Karpas-422 (cell line): ENCODE measurements at regions not wholly inside any gene's neighbourhood (a gene's known extent, or its start where the extent isn't known, plus 50 kb on each side); places are given as distances from the start of the nearest gene placed in this dataset.
"Not testable (repeated sequence)": the region's sequence is repeated elsewhere in the genome, so short reads cannot be mapped to it uniquely, and the experiment has no call there.

ENCODE experiments used
- DNase-seq: peaks from one replicate; pipeline ENCODE4 v3.0.0-alpha.2; 2015
- H2AFZ ChIP-seq: fragments of 200-600 bp; sonication (generic); 2 replicates; pipeline ENCODE4 v1.6.1; 2014; ENCODE audit warnings: antibody characterized with exemption, low read length, mixed read lengths
- H3K27ac ChIP-seq: fragments of 200-600 bp; sonication (generic); 2 replicates; pipeline ENCODE4 v1.5.1; 2014; ENCODE audit warnings: mild to moderate bottlenecking, low read length, moderate library complexity
- H3K27me3 ChIP-seq: fragments of 200-600 bp; sonication (generic); 2 replicates; pipeline ENCODE4 v1.6.1; 2014; ENCODE audit warnings: low read length, mixed read lengths
- H3K36me3 ChIP-seq: fragments of 200-600 bp; sonication (generic); 2 replicates; pipeline ENCODE4 v1.6.1; 2014; ENCODE audit warnings: low read length, mixed read lengths; ENCODE audit not compliant: insufficient read depth
- H3K4me1 ChIP-seq: fragments of 200-600 bp; sonication (generic); 2 replicates; pipeline ENCODE4 v1.6.1; 2014; ENCODE audit warnings: mild to moderate bottlenecking, low read length, mixed read lengths
- H3K4me2 ChIP-seq: fragments of 200-600 bp; sonication (generic); 2 replicates; pipeline ENCODE4 v1.6.1; 2014; ENCODE audit warnings: low read length, low read depth, mild to moderate bottlenecking; ENCODE audit not compliant: poor library complexity, severe bottlenecking
- H3K4me3 ChIP-seq: fragments of 200-600 bp; sonication (generic); 2 replicates; pipeline ENCODE4 v1.5.1; 2014; ENCODE audit warnings: mild to moderate bottlenecking, antibody characterized with exemption, low read length, mixed read lengths
- H3K79me2 ChIP-seq: fragments of 200-600 bp; sonication (generic); 2 replicates; pipeline ENCODE4 v1.6.1; 2014; ENCODE audit warnings: mild to moderate bottlenecking, low read length, mixed read lengths
- H3K9ac ChIP-seq: fragments of 200-600 bp; sonication (generic); 2 replicates; pipeline ENCODE4 v1.6.0; 2014; ENCODE audit warnings: low read length
- H3K9me2 ChIP-seq: fragments of 200-600 bp; sonication (generic), shearing (Covaris generic); replicated peaks from 2 replicates; pipeline ENCODE4 v1.6.0; 2014; ENCODE audit warnings: mild to moderate bottlenecking, low read length, moderate library complexity; ENCODE audit not compliant: insufficient read depth
- H3K9me3 ChIP-seq: fragments of 300-700, 200-600 bp; sonication (generic); 2 replicates; pipeline ENCODE4 v1.6.1; 2014; ENCODE audit warnings: low read length, mixed read lengths
- H4K20me1 ChIP-seq: fragments of 200-600 bp; sonication (generic); 2 replicates; pipeline ENCODE4 v1.6.1; 2014; ENCODE audit warnings: mild to moderate bottlenecking, antibody characterized with exemption, low read length, low read depth; ENCODE audit not compliant: insufficient read depth

GRCh38 chr3:101975415-101975814 lies 126.1 kb downstream of the NFKBIZ start:
- not testable (repeated sequence) for H3K4me3 ChIP-seq, H3K9me2 ChIP-seq, H3K27ac ChIP-seq, DNase-seq, H3K4me2 ChIP-seq, H3K9ac ChIP-seq, H4K20me1 ChIP-seq, H3K27me3 ChIP-seq, H3K36me3 ChIP-seq, H3K9me3 ChIP-seq, H3K4me1 ChIP-seq, H3K79me2 ChIP-seq, H2AFZ ChIP-seq

- Histone ChIP-seq H3K36me3 (no peaks in the 10 kb centered on the region), H3K4me2 (no peak overlapping the region), H4K20me1 (no peaks in the 10 kb centered on the region), H3K4me1 (0 out of 2 replicates have a peak, but pooled peaks cover 3% of the 10 kb centered on the region), H3K4me3 (no peak overlapping the region), H3K9ac (no peak overlapping the region), H2AFZ (no peak overlapping the region; the same call in 1 of the 2 replicates), H3K9me2 (no peaks in the 10 kb centered on the region), H3K27ac (no peak overlapping the region), H3K27me3 (no peaks in the 10 kb centered on the region), H3K9me3 (no peaks in the 10 kb centered on the region), H3K79me2 (no peaks in the 10 kb centered on the region)
- DNase-seq = no peak
Measured at GRCh38 chr3:101976473-101976872, 127.2 kb downstream of the NFKBIZ start.

- no peak overlapping the region for H3K4me2 ChIP-seq
- H4K20me1 ChIP-seq = no peaks in the 10 kb centered on the region
- H3K36me3 ChIP-seq = no peaks in the 10 kb centered on the region
- no peak overlapping the region for H3K9ac ChIP-seq
- H3K4me3 ChIP-seq = no peak overlapping the region
- no peaks in the 10 kb centered on the region for H3K9me2 ChIP-seq
- H3K27ac ChIP-seq = no peak overlapping the region
- 0 out of 2 replicates have a peak, but pooled peaks cover 3% of the 10 kb centered on the region for H3K4me1 ChIP-seq
- H2AFZ ChIP-seq = no peak overlapping the region
- H3K27me3 ChIP-seq = no peaks in the 10 kb centered on the region
- DNase-seq = no peak
- H3K9me3 ChIP-seq = no peaks in the 10 kb centered on the region
- no peaks in the 10 kb centered on the region for H3K79me2 ChIP-seq
Measured at GRCh38 chr3:101978348-101978747, 129.0 kb downstream of the NFKBIZ start.

- DNase-seq = no peak
Measured at GRCh38 chr3:101979033-101979432, 129.7 kb downstream of the NFKBIZ start.

GRCh38 chr3:101984356-101984755 lies 135.0 kb downstream of the NFKBIZ start:
- Histone ChIP-seq H3K9me2 (no peaks in the 10 kb centered on the region), H2AFZ (no peak overlapping the region), H3K4me1 (no peaks in the 10 kb centered on the region), H3K4me2 (no peak overlapping the region), H3K36me3 (no peaks in the 10 kb centered on the region), H4K20me1 (no peaks in the 10 kb centered on the region), H3K9me3 (no peaks in the 10 kb centered on the region), H3K27ac (no peak overlapping the region), H3K79me2 (no peaks in the 10 kb centered on the region), H3K9ac (no peak overlapping the region), H3K27me3 (no peaks in the 10 kb centered on the region), H3K4me3 (no peak overlapping the region)
- no peak for DNase-seq

More at GRCh38 chr3:101979033-101979432, 129.7 kb downstream of the NFKBIZ start:
- Histone ChIP-seq H3K36me3 (no peaks in the 10 kb centered on the region), H3K4me3 (no peak overlapping the region), H4K20me1 (no peaks in the 10 kb centered on the region), H2AFZ (no peak overlapping the region), H3K27me3 (no peaks in the 10 kb centered on the region), H3K9ac (no peak overlapping the region), H3K79me2 (no peaks in the 10 kb centered on the region), H3K9me3 (no peaks in the 10 kb centered on the region), H3K4me1 (0 out of 2 replicates have a peak, but pooled peaks cover 3% of the 10 kb centered on the region), H3K9me2 (no peaks in the 10 kb centered on the region), H3K4me2 (no peak overlapping the region), H3K27ac (no peak overlapping the region)

GRCh38 chr3:101988596-101988995 lies 139.3 kb downstream of the NFKBIZ start:
- no peak for DNase-seq
- H2AFZ ChIP-seq = no peak overlapping the region
- no peaks in the 10 kb centered on the region for H4K20me1 ChIP-seq
- no peak overlapping the region for H3K4me2 ChIP-seq
- H3K36me3 ChIP-seq = no peaks in the 10 kb centered on the region
- H3K9me3 ChIP-seq = no peaks in the 10 kb centered on the region
- no peaks in the 10 kb centered on the region for H3K27me3 ChIP-seq
- no peak overlapping the region for H3K4me3 ChIP-seq
- no peaks in the 10 kb centered on the region for H3K9me2 ChIP-seq
- no peaks in the 10 kb centered on the region for H3K79me2 ChIP-seq
- H3K4me1 ChIP-seq = no peaks in the 10 kb centered on the region
- no peak overlapping the region for H3K9ac ChIP-seq
- no peak overlapping the region for H3K27ac ChIP-seq

- Histone ChIP-seq H3K27me3 (no peaks in the 10 kb centered on the region), H4K20me1 (no peaks in the 10 kb centered on the region), H3K9ac (no peak overlapping the region), H3K4me1 (no peaks in the 10 kb centered on the region), H3K79me2 (no peaks in the 10 kb centered on the region), H3K4me3 (no peak overlapping the region), H3K9me2 (no peaks in the 10 kb centered on the region), H2AFZ (no peak overlapping the region), H3K27ac (no peak overlapping the region), H3K4me2 (no peak overlapping the region), H3K9me3 (no peaks in the 10 kb centered on the region), H3K36me3 (no peaks in the 10 kb centered on the region)
- no peak for DNase-seq
Measured at GRCh38 chr3:101989578-101990200, 140.4 kb downstream of the NFKBIZ start.

- H4K20me1 ChIP-seq = no peaks in the 10 kb centered on the region
- no peak overlapping the region for H3K27ac ChIP-seq
- H3K9ac ChIP-seq = no peak overlapping the region
- H3K79me2 ChIP-seq = no peaks in the 10 kb centered on the region
- no peaks in the 10 kb centered on the region for H3K36me3 ChIP-seq
- H2AFZ ChIP-seq = no peak overlapping the region
- no peak overlapping the region for H3K4me2 ChIP-seq
- no peaks in the 10 kb centered on the region for H3K9me3 ChIP-seq
- no peak overlapping the region for H3K4me3 ChIP-seq
- H3K9me2 ChIP-seq = no peaks in the 10 kb centered on the region
- no peaks in the 10 kb centered on the region for H3K27me3 ChIP-seq
- no peak for DNase-seq
- H3K4me1 ChIP-seq = no peaks in the 10 kb centered on the region
Measured at GRCh38 chr3:101992863-101993262, 143.5 kb downstream of the NFKBIZ start.
